RWPE1 (cell line): ENCODE measurements at regions not wholly inside any gene's neighbourhood (a gene's known extent, or its start where the extent isn't known, plus 50 kb on each side); places are given as distances from the start of the nearest gene placed in this dataset.

Source experiments
- CTCF ChIA-PET: fragments of 350-600 bp; sonication (Branson Sonifier 250); formaldehyde crosslinking; extraction: SDS; loops from one replicate; lab custom pipeline; 2021; lab: Yijun Ruan, JAX
- POLR2A ChIA-PET: fragments of 400-600 bp; formaldehyde crosslinking; extraction: SDS; loops from one replicate; lab custom pipeline; 2020; ENCODE audit warnings: antibody characterized with exemption; ENCODE audit not compliant: low non-redundant PET; lab: Yijun Ruan, JAX
- DNase-seq: peaks from one replicate; pipeline ENCODE4 v3.0.0; 2012; ENCODE audit warnings: low spot score
- H3K27ac ChIP-seq: fragments of 450-650 bp; 2 replicates; pipeline ENCODE4 v1.5.1; 2017
- TF ChIP-seq, protein P1 (sequence below): fragments of 450-650 bp; conservative IDR thresholded peaks from 2 replicates; pipeline ENCODE4 v1.5.1; 2017; ENCODE audit warnings: low read depth, mild to moderate bottlenecking

DNA sequence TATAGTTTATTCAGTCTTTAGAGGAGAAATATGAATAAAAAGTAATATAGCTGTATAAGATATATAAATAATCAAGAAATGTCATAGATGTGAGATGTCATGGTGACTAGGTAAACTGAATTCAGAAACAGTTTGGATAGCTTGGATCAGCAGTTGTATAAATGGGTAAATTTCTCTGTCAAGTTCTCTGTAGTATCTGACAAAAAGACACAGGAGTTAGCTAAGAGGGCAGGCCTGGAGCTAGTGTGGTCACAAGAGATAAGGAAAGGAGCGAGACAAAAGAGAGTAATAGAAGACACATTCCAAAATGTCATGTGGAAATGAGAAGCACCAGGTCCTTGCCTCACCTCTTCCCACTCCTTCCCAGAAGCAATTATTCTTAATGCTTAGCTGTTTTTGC, 349.0 kb downstream of the LMO7 start:
- TF ChIP-seq, protein P1, sequence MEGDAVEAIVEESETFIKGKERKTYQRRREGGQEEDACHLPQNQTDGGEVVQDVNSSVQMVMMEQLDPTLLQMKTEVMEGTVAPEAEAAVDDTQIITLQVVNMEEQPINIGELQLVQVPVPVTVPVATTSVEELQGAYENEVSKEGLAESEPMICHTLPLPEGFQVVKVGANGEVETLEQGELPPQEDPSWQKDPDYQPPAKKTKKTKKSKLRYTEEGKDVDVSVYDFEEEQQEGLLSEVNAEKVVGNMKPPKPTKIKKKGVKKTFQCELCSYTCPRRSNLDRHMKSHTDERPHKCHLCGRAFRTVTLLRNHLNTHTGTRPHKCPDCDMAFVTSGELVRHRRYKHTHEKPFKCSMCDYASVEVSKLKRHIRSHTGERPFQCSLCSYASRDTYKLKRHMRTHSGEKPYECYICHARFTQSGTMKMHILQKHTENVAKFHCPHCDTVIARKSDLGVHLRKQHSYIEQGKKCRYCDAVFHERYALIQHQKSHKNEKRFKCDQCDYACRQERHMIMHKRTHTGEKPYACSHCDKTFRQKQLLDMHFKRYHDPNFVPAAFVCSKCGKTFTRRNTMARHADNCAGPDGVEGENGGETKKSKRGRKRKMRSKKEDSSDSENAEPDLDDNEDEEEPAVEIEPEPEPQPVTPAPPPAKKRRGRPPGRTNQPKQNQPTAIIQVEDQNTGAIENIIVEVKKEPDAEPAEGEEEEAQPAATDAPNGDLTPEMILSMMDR = no peak
- ChIA-PET CTCF (no interaction called here), POLR2A (no interaction called here)
- no peak overlapping the region for H3K27ac ChIP-seq
- DNase-seq = no peak

DNA sequence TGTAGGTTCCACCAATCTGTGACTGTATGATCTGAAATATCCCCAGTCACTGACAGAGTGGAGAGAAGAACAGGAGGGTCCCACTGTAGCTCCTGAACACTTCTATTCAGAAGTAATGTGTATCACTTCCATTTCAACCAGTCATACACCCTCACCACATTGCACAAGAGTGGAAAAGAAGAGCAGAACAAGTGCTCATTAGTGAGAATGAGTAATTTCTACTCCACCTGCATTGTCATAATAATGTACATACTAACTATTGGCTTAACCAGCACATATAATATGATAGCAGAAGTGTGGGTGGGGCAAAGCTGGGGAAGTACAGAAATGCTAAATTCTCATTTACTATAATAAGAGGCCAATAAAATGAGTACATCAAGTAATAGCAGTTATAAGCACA, 342.7 kb downstream of the LMO7 start:
- DNase-seq = no peak
- TF ChIP-seq, protein P1 = no peak
- CTCF ChIA-PET = no interaction called here
- H3K27ac ChIP-seq = no peak overlapping the region
- POLR2A ChIA-PET = no interaction called here

DNA sequence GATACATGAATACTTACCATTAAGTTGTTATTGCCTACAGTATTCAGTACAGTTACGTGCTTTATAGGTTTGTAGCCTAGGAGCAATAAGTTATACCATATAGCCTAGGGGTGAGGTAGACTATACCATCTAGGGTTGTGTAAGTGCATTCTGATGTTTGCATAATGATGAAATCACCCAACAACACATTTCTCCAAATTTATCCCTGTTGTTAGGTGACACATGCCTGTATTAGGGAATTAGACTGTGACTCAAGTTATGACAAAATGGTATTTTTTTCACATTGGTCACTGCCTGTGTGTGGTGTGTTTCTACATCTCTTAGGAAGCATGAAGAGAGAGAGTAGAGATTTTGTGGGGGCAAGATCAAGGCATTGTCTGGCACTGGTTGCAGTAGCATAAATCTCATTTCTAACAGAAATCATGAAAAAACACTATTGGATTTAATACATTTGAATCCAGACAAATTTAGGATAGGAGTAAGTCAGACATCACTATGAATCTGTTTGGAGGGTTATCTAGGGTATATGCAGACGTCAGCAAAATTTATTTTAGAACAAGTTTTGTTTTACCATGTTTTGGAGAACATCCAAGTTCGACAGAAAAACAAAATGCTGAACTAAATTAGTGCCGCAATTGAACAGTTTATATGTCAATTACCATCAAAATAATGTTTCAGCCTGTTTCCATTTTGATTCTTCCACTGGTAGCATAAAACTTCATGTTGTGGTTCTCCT, 332.1 kb downstream of the LMO7 start:
- TF ChIP-seq, protein P1 = no peak
- H3K27ac ChIP-seq = no peak overlapping the region
- ChIA-PET CTCF (interaction anchor here (0.6 kb wide), 1 partner anchor 58 kb away, joined by 3 read pairs; no protein-coding TSS in a partner anchor), POLR2A (no interaction called here)
- DNase-seq = peak; percentile 5

DNA sequence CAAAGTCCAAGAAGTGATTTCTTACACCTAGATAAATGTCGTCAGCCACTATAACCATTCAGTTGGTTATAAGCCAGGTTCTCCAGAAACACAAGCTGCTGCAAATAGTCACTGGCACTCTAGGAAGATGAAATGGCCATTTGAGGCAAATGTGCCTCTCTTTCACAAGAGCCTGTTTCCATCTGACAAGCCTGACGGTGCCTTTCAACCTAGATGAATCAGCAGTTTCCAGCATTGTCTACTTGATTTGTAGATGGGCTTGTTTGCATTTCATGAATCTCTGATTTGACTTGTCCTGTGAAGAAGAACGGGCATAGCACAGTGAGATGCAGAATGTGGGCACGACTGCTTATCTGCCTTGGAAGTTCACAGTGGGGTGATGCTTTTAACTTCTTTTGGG, 327.2 kb downstream of the LMO7 start:
- ChIA-PET CTCF (no interaction called here), POLR2A (no interaction called here)
- DNase-seq = no peak
- TF ChIP-seq, protein P1 = no peak
- no peak overlapping the region for H3K27ac ChIP-seq

DNA sequence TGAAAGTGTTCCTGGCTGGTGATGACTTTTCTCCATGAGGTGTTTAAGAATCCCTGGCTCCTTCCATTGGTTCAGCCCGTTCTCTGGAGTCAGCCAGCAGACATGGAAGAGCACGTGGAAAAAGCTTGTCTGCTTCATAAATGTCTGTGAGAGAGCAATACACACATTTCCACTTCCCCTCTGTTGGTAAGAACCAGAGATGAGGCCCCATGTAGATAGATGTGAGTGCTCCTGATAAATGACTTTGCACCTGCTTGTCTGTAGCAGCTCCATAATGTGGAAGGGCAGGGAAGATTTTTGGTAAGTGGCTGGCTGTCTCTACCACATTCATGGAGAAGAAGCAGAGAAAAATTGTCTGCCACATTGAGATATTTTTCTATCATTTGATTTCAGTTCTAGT, 325.8 kb downstream of the LMO7 start:
- CTCF ChIA-PET = no interaction called here
- DNase-seq = no peak

DNA sequence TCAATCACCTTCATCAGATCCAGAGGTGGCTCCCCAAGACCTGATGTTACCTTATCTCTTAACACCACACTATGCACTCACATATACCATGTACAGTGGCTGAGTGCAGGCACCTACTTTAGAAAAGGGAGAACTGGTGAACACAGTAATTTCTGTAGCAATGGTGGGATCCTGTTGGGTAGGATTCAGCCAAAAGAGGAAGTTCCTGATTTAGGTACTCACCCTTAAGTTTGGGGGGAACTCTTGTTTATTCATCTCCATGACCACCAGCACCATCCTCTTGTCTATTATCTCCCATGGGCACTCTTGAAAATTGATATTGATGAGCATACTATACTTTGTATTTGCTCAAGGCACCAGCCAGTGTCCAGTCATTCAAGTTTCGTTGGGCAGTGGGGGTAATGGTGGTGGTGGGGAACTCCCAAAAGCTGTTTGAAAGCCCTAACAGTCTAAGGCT, 324.4 kb downstream of the LMO7 start:
- POLR2A ChIA-PET = no interaction called here
- DNase-seq = no peak
- CTCF ChIA-PET = no interaction called here
- H3K27ac ChIP-seq = no peak overlapping the region
- TF ChIP-seq, protein P1 = no peak

More for the DNA sequence above, 325.8 kb downstream of the LMO7 start:
- no peak overlapping the region for H3K27ac ChIP-seq
- TF ChIP-seq, protein P1 = no peak
- POLR2A ChIA-PET = no interaction called here
